Epithelial cell of esophagus (primary cell): ENCODE measurements at regions not wholly inside any gene's neighbourhood (a gene's known extent, or its start where the extent isn't known, plus 50 kb on each side); places are given as distances from the start of the nearest gene placed in this dataset.

Source experiments
- DNase-seq: peaks from one replicate; pipeline ENCODE4 v3.0.0; 2010; ENCODE audit warnings: low read depth
- H3K4me3 ChIP-seq: 2 replicates; pipeline ENCODE4 v1.5.1; 2011; ENCODE audit warnings: mild to moderate bottlenecking, low read length, control low read depth
- CTCF ChIP-seq: IDR thresholded peaks from 2 replicates; pipeline ENCODE4 v1.5.1; 2011; ENCODE audit warnings: low read depth, mild to moderate bottlenecking, low read length, control low read depth, inconsistent platforms; ENCODE audit not compliant: insufficient read depth; ENCODE audit errors: missing control alignments

- TF ChIP-seq CTCF: no peak
- DNase-seq: no peak
- no peak overlapping the region for H3K4me3 ChIP-seq
Measured at GRCh38 chr12:113766131-113766878, 199.8 kb downstream of the RBM19 start.

- no peak for DNase-seq
- no peak overlapping the region for H3K4me3 ChIP-seq
- no peak for TF ChIP-seq CTCF
Measured at GRCh38 chr12:113764661-113765060, 201.5 kb downstream of the RBM19 start.

- no peak overlapping the region for H3K4me3 ChIP-seq
- no peak for TF ChIP-seq CTCF
- no peak for DNase-seq
Measured at GRCh38 chr12:113762882-113763816, 203.0 kb downstream of the RBM19 start.

DNA sequence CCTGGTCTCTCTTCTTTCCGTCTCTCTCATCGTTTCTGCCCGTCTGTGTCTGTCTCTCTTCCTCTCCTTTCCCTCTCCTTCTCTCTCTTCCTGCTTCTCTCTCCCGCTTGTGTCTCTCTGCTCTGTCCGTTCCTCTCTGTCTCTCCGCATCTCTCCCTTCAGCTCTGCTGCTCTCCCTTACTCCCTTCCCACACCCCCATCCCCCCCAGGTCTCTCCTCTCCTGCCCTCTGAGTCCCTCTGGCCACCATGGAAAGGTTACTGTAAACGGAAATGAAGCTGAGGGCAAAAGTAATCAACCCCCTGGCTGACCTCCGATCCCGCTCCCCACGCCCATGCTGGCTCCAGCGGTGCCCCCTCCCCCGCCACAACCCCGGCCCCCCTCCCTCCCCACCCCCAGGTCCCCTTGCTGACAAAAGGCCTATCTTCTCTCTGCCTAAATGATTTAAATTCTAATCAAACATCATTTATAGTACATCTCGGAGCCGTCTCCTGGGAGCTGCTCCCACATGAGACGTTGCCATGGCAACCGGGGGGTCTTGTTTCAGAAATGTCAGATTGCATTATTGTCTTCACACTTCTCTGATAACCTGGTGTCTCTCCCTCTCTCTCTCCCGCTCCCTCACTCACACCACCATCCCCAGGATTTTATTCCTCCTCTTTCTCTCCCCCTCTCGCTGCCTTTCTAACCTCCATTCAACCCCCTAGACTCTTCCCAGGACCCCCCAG, 203.8 kb downstream of the RBM19 start:
- DNase-seq: no peak
- TF ChIP-seq CTCF: no peak
- no peak overlapping the region for H3K4me3 ChIP-seq

GRCh38 chr12:113759135-113759534, 207.0 kb downstream of the RBM19 start:
- no peak for TF ChIP-seq CTCF
- no peak for DNase-seq
- H3K4me3 ChIP-seq: no peak overlapping the region

GRCh38 chr12:113758165-113758924, 207.8 kb downstream of the RBM19 start:
- no peak overlapping the region for H3K4me3 ChIP-seq
- TF ChIP-seq CTCF: no peak
- DNase-seq: no peak
